Inferior parietal cortex (tissue), 1 donor: ENCODE measurements at regions not wholly inside any gene's neighbourhood (a gene's known extent, or its start where the extent isn't known, plus 50 kb on each side); places are given as distances from the start of the nearest gene placed in this dataset.
A peak's percentile ranks its signal among the peaks of the same experiment; 100 is the strongest.
"Not testable (repeated sequence)": the region's sequence is repeated elsewhere in the genome, so short reads cannot be mapped to it uniquely, and the experiment has no call there.

Source experiments
- DNase-seq: peaks from one replicate; pipeline ENCODE4 v3.0.0-alpha.2; 2016; ENCODE audit errors: extremely low spot score

DNA sequence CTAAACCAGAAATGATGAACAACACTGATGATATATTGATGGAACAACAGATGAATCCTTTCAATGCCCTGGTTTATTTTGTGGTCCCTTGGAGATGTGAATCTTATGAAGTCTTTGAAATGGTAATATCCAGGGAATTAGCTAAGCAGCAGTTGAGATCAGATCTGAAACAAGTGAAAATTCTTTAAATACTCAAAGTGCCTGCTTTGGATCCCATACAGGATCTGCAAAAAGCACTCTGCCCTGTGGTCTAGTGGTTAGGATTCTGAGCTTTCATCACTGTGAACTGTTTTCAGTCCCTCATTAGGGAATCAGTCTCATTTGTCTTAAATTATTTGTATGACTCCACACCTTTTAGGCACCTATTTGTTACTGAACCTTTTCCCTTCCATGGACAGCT lies 211.3 kb upstream of the TGIF2LY start:
- not testable (repeated sequence) for DNase-seq

- DNase-seq: not testable (repeated sequence)
Observed at GRCh38 chrY:3368459-3368858, 210.4 kb upstream of the TGIF2LY start.

- not testable (repeated sequence) for DNase-seq
Observed at GRCh38 chrY:3391508-3391907, 187.4 kb upstream of the TGIF2LY start.

GRCh38 chrY:3404241-3404640 lies 174.6 kb upstream of the TGIF2LY start:
- not testable (repeated sequence) for DNase-seq

GRCh38 chrY:3405585-3405984 lies 173.3 kb upstream of the TGIF2LY start:
- DNase-seq: peak; percentile 22

GRCh38 chrY:3406896-3407452 lies 171.9 kb upstream of the TGIF2LY start:
- DNase-seq: not testable (repeated sequence)

DNA sequence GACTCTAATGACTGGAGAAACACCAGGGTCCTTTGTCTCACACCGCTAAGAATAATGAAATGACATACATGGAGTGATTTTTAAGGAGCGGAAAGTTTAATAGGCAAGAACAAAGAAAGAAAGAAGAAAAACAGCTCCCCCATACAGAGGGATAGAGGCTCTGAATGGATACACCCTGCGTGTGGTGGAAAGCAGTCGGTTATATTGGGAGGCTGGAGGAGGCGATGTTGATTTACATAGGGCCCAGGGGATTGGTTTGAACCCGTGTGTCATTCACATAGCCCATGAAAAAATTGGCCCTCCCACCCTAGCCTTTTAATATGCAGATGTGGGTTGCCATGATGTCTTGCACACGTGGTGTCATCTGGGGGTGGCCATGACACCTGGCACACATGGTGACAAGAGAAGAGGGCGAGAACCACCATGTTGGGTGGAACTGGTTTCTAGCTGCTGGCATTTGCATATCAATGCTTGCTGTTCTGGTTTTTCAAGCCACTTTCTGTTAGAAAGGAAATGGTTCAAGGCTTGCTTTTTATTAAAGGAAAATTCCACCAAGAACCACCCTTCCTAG lies 168.5 kb upstream of the TGIF2LY start:
- DNase-seq: not testable (repeated sequence)
